ENCODE measurements at regions not wholly inside any gene's neighbourhood (a gene's known extent, or its start where the extent isn't known, plus 50 kb on each side); places are given as distances from the start of the nearest gene placed in this dataset.

- H3K36me3 ChIP-seq (replicated peaks in 1 of 2), result no peaks in the 10 kb centered on the region
- no peaks in the 10 kb centered on the region for H3K4me1 ChIP-seq (replicated peaks in 1 of 2)
- intact Hi-C loops (cut with DNase I), result no loop called here
- TF ChIP-seq POLR2A (IDR thresholded peaks at IDR 0.05) (no peak), CTCF (IDR thresholded peaks at IDR 0.05) (no peak)
- no peaks in the 10 kb centered on the region for H3K27me3 ChIP-seq
- no peak overlapping the region for H3K27ac ChIP-seq
- DNase-seq, result no peak
- 70 to 88% (median 80%) methylated on average over 4 of the region's 4 CpGs for WGBS, 4 donors
- H3K9me3 ChIP-seq (replicated peaks in 1 of 3), result no peaks in the 10 kb centered on the region
- H3K4me3 ChIP-seq, result no peak overlapping the region
These were observed 317.1 kb downstream of the MAT2B start for GRCh38 chr5:163822548-163822947.

- Histone ChIP-seq H3K4me1 (replicated peaks in 1 of 2) (no peaks in the 10 kb centered on the region), H3K27me3 (no peaks in the 10 kb centered on the region), H3K36me3 (replicated peaks in 1 of 2) (no peaks in the 10 kb centered on the region), H3K4me3 (no peak overlapping the region), H3K27ac (no peak overlapping the region), H3K9me3 (replicated peaks in 1 of 3) (no peaks in the 10 kb centered on the region)
- intact Hi-C loops (cut with DNase I), result no loop called here
- TF ChIP-seq CTCF (IDR thresholded peaks at IDR 0.05), result no peak
- no peak for TF ChIP-seq POLR2A (IDR thresholded peaks at IDR 0.05)
- DNase-seq, result no peak
- WGBS, 4 donors, result 60 to 83% (median 65%) methylated on average over 1 of the region's 1 CpG
These were observed 320.2 kb downstream of the MAT2B start for GRCh38 chr5:163825661-163826060.

GRCh38 chr5:163826201-163826600, 320.8 kb downstream of the MAT2B start:
- Histone ChIP-seq H3K4me1 (replicated peaks in 1 of 2) (no peaks in the 10 kb centered on the region), H3K9me3 (replicated peaks in 1 of 3) (no peaks in the 10 kb centered on the region), H3K4me3 (no peak overlapping the region), H3K27me3 (no peaks in the 10 kb centered on the region), H3K27ac (no peak overlapping the region), H3K36me3 (replicated peaks in 1 of 2) (no peaks in the 10 kb centered on the region)
- TF ChIP-seq POLR2A (IDR thresholded peaks at IDR 0.05), result no peak
- no peak for TF ChIP-seq CTCF (IDR thresholded peaks at IDR 0.05)
- WGBS, 4 donors, result 76 to 84% (median 80%) methylated on average over 3 of the region's 3 CpGs
- no peak for DNase-seq
- intact Hi-C loops (cut with DNase I), result no loop called here

- no peaks in the 10 kb centered on the region for H3K9me3 ChIP-seq (replicated peaks in 1 of 3)
These were observed 326.7 kb downstream of the MAT2B start for GRCh38 chr5:163832155-163832554.

More at GRCh38 chr5:163832155-163832554, 326.7 kb downstream of the MAT2B start:
- Histone ChIP-seq H3K36me3 (replicated peaks in 1 of 2) (no peaks in the 10 kb centered on the region), H3K4me1 (replicated peaks in 1 of 2) (no peaks in the 10 kb centered on the region), H3K4me3 (no peak overlapping the region), H3K27me3 (no peaks in the 10 kb centered on the region), H3K27ac (no peak overlapping the region)
- TF ChIP-seq POLR2A (IDR thresholded peaks at IDR 0.05) (no peak), CTCF (IDR thresholded peaks at IDR 0.05) (no peak)
- 83 to 90% (median 87%) methylated on average over 4 of the region's 4 CpGs for WGBS, 4 donors
- DNase-seq, result no peak
- intact Hi-C loops (cut with DNase I), result no loop called here
